GM19372 (cell line): ENCODE measurements at regions not wholly inside any gene's neighbourhood (a gene's known extent, or its start where the extent isn't known, plus 50 kb on each side); places are given as distances from the start of the nearest gene placed in this dataset.

Source experiments
- ATAC-seq: cut with Tn5 transposase; IDR thresholded peaks from one replicate; pipeline ENCODE4 v1.9.1; 2021; ENCODE audit warnings: mild to moderate bottlenecking, low read depth, moderate library complexity; ENCODE audit not compliant: unreplicated experiment

DNA sequence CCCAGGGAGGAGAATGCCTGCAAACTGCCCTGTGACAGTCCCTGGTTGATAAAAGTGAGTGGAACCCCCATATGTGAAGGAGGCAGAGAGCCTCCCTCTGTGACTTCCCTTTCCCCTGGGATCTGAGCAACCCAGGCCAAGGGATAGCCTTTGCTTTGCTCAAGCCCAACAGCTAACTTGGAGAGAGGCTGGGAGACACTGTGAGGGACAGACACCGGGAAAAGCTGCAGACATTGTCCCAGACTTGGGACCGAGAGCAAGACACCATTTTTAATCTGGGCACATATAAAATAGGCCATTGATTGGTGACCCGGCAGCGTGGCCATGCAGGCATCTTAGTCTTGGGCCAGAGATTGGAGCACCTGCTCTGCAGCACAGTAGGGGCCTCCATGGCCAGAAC lies 96.1 kb upstream of the SALL3 start:
- ATAC-seq: no peak

DNA sequence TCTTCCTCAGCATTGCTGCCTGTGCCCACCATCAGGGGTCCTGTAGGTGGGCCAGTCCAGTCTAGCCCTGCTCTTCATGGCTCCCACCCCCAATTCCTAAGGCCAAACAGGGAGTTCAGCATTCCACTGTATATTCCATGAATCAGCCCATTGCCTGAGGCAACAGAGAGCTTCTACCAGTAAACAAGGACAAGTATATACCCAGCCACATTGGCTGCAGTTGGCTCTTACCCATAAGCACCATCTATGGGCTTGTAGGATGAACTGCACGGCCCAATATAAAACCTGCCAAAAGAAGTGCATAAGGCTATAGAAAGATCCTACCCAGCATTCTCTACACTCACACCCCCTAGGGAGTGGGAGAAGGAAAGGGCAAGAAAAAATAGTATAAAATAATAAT lies 95.1 kb upstream of the SALL3 start:
- ATAC-seq: no peak

DNA sequence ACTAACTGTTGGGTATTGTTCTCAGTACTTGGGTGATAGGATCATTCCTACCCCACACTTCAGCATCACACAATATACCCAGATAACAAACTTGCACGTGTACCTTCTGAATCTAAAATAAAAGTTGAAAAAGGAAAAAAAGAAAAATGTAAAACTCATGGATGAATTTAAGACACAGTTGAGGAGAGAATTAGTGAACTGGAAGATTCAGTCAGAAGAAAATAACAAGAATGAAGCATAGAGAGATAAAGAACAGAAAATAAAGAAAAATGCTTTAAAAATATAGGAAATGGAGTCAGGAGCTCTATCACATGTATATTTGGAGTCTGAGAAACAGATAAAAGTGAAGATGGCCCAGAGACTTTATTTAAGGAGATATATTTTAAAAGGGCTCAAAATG lies 90.4 kb upstream of the SALL3 start:
- ATAC-seq: no peak

DNA sequence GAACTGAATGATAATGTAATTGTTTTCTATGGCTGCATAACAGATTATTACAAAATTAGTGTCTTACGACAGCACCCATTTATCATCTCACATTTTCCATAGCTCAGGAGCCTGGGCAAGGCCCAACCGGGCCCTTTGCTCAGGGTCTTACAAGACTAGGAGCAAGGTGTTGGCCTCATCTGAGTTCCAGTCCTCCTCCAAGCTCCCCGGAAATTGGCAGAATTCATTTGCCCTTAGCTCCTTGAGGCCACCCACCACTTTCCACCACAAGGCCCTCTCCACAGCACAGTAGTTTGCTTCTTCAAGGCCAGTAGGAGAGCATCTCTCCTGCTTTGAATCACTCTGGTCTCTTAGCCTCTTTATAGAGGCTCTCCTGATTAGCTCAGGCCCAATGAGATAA lies 89.2 kb upstream of the SALL3 start:
- no peak for ATAC-seq

DNA sequence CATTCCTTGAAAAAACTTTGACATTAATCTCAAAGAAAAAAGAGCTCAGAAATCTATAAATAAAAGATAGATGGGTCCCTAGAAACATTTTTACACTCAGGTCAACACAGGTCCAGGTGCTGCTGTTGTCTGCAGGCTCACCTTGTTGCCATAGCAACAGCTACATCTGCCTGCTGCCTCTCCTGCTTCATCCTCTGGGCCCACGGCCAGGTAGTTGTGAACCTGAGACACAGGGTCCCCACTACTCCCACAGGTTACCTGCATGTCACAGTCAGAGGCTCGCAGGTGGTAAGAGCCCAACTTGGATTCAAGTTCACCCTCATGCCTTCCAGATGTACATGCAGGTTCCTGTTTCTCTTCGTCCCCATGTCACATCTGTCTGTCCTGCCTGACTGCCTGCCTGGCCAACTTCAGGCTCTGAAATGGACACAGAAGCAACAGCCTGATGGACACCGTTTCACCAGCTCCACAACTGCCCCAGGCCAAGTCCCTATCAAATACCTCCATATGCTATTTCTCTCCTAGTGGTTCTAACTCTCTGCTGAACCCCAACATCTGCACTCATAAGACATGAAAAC lies 88.3 kb upstream of the SALL3 start:
- ATAC-seq: no peak

DNA sequence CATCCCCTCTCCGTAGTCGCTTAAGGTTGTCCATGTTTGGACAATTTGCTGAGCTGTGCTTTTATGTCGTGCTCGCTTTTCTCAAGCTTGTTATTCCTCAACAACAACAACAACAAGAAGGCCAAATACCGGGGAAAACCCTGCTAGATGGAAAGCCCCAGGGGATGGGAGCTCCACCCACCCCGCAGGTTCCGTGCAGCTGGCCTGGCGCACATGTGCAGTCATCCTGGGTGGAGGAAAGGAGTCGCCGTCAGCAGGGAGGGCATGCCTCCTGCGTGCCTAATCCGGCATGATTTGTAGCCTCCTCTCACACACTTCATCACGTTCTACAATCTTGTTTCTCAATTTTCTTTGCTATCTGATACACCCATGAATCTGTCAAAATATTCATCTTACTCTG lies 87.4 kb upstream of the SALL3 start:
- ATAC-seq: no peak

DNA sequence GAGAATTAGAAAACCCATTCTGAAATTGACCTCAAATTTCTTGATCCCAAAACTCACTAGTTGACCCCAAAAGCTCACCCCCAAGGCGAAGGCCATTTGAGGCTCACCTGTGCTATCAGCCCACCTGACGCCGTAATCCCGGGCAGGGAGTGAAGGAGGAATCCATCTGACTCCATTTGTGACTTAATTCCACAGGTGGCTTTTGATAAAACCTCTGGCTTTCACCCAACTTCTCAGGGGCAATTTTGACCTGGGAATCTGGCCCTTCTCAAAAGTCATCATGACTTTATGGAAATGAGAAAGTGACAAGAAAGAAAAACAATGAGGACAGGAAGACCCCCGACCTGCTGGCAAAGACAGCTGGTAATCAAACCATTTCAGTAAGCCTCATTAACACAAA lies 86.9 kb upstream of the SALL3 start:
- ATAC-seq: no peak

DNA sequence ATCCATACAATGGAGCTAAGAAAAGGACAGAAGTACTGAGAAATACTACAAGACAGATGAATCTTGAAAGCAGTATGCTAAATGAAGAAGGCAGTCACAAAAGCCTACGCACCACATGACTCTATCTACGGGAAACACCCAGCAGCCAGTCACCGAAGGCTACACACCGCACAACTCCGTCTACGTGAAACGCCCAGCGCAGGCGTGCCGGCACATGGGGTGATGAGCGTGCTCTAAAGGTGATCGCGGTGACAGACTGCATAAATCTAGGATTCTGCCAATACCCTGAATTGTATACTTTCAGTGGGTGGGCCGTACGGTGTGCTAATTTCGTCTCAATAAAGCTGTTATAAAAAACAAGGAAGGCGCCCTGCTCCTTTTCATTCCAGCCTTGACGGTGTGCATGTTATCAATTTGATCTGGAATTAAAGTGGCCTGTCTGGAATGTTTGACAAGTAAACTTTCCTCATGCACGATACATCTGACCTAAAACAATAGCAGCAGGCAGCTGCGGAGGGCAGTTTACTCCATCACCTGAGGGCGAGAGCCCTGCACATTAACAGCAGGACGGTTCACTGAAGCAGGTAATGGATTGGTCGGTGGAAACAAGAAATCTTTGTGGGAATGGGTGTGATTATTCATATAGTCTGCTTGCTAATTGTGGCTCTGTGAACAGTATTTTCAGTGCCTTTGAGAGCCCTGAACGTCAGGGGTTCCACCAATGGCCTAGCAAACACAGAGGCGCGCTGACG lies 86.2 kb upstream of the SALL3 start:
- ATAC-seq: no peak

DNA sequence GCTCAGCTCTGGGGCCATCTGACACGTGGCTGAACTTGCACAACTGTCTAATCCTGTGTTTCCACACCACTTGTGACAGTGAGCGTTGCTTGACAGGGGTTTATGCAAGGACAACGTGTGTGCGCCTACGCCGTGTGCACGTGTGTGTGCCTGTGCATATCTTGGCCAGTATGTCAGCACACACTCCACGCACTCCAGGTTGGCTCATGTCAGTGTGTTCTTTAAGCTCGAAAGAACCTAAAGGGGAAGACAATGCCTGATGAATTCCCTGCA lies 85.6 kb upstream of the SALL3 start:
- ATAC-seq: no peak

DNA sequence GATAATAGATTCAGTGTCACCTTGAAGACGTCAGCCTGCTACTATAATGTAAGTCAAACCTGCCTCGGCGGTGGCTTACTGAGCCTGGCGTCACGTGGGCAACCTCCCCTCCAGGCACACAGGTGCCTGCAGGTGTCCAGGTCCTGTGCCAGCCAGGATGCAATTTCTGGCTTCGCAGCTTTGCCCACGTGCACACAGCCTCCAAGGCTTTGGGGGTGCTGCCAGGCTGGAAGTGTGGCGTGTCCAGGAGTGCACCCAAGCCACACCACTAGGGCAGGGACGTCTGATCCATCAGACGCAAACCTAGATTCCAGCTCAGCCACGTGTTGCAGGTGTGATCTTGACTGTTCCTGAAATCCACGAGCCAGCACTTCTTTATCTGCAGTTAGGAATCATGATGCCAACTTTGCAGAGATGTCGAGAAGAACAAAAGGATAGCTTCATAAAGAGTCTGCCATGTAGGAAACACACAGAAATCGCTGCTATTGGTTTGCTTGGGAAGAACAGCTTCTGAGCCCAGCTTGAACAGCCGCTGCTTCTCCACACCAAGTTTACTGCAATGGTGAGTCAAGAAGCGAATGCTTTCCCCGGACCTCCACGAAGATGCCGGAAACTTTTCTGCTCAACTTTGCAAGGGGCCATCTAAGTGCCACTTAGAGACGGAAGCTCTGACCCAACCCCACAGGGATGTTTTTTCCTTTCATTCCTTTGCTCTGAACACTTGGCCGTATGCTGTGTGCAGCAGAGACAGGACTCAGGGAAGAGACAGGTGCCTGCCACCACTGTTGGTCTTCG lies 84.2 kb upstream of the SALL3 start:
- no peak for ATAC-seq

DNA sequence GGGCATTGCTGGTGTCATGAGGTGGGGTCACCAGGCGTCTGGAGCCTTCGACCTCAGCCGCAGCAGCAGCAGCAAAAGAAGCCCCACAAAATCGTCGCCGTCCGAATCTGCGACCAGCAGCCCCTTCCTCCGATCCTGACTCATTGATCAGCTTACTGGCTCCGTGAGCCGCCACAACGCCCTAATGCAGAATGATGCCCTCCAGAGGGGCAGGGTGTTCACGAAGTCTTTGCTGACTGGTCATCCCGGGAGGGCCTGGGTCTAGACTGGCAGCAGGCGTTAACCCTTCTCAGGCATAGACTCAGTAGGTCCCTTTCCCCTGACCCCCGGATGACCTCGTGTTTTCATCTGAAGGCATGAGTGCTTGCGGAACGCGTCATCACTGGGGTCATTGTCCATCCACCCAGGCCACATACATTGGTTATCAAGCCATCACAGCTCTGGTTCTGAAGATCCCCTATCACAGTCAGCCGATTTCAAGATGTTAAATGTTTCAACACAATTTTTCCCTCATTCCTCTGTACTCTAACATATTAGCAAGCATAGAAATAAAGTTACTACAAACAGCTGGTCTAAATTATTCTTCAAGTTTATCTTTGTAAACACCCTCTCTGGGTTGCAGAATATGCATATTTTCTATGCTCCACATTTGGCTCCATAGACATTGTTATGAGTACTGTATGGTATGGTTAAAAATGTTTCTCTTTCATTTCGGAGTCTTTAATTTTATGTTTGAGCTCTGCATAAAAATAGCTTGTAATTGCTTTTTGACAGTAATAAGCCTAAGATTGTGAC lies 83.3 kb upstream of the SALL3 start:
- no peak for ATAC-seq

DNA sequence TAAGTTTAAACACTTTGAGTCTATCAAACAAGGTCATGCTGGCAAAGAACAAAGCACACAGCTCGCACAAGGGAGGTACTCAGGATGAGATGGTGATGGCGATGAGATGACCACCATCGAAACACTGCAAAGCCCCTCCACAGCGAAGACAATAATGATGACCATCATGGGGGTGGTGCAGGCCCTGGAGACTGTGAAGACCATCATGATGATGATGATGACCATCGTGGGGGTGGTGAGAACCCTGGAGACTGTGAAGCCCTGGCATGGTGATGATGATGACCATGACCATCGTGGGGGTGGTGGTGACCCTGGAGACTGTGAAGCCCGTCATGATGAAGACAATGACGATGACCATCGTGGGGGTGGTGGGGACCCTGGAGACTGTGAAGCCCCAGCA lies 81.6 kb upstream of the SALL3 start:
- no peak for ATAC-seq

DNA sequence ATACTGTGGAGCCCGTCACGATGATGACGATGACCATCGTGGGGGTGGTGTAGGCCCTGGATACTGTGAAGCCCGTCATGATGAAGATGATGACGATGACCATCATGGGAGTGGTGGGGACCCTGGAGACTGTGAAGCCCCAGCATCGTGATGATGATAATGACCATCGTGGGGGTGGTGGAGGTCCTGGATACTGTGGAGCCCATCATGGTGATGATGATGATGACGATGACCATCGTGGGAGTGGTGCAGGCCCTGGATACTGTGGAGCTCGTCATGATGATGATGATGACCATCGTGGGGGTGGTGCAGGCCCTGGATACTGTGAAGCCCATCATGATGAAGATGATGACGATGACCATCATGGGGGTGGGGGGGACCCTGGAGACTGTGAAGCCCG lies 81.0 kb upstream of the SALL3 start:
- ATAC-seq: no peak

DNA sequence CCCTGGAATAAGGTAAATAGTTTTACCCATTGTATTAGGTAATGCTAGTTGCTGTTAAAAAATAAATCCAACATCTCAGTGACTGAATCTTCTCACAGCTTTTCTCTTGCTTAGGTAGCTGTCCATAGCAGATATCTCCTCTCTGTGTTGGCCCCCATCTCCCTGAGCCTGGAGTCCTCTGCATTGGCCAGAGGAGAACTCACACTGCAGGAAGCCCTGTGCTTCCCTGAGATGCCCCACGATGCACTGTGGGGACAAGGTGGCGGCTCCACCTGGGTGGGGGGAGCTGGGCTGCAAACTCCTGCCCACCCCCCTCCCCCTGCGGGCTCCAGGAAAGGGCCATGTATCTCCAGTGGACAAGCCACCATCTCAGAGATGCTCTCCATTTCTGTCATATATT lies 80.4 kb upstream of the SALL3 start:
- no peak for ATAC-seq

DNA sequence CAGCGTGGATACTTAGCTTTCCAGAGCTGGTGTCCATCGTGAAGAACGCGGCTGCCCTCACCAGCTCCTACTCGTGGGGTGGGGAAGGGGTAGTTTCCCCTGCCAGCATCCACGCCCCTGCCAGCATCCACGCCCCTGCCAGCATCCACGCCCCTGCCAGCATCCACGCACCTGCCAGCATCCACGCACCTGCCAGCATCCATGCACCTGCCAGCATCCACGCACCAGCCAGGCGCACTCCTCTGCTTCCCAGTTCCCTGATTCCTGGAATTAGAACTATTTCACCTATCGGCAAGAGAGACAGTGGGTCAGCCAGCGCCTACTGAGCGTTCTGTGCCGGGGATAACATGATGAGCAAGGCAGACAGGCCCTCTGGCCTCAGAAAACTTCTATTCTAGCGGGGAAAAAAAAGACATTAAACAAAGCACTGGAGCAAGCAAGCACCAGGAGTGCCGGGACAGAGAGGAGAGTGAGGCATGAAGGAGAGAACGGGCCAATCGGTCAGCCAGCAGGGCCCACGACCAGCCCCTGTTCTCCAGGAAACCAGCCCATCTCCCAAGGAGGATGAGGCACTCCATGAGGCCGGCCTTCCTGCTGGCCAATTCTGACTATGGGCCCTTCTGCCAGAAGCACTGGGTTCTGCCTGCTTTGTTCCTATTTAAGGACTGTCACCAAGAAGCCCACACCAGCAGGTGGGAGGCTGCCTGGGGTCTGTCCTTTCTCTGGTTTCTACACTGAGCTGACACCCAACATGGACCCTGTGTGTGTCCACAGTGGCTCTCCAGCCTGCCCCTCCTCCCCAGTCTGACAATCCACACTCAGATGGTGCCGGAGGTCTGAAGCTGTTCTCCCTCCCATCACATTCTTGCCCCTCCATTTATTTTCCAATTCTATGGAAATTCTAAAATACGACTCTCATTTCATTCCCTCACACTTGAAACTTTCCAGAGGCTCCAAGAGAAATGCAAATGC lies 78.4 kb upstream of the SALL3 start:
- no peak for ATAC-seq

DNA sequence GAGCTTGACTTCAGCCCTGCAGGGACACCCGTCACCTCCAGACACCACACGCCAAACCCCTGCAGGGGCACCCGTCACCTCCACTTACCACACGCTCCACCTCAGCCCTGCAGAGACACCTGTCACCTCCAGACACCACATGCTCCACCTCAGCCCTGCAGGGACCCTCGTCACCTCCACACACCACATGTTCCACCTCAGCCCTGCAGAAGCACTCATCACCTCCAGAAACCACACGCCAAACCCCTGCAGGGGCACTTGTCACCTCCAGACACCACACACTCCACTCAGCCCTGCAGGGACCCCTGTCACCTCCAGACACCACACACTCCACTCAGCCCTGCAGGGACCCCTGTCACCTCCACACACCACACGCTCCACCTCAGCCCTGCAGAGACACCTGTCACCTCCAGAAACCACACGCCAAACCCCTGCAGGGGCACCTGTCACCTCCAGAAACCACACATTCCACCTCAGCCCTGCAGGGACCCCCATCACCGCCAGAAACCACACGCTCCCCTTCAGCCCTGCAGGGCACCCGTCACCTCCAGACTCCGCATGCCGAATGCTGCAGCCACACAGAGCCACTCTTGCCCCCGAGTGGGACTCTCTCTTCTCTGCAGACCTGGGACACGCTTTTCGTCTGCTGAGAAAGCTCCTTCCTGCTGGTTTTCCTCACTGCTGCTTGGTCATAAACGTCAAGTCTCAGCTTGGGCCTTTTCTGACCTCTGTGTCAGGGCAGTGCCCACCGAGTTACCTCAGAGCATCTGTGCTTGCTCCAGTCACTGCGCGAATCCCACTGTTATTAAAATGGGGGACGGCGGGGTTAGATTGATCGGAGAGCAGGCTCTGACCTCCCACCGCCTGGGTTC lies 77.5 kb upstream of the SALL3 start:
- no peak for ATAC-seq

DNA sequence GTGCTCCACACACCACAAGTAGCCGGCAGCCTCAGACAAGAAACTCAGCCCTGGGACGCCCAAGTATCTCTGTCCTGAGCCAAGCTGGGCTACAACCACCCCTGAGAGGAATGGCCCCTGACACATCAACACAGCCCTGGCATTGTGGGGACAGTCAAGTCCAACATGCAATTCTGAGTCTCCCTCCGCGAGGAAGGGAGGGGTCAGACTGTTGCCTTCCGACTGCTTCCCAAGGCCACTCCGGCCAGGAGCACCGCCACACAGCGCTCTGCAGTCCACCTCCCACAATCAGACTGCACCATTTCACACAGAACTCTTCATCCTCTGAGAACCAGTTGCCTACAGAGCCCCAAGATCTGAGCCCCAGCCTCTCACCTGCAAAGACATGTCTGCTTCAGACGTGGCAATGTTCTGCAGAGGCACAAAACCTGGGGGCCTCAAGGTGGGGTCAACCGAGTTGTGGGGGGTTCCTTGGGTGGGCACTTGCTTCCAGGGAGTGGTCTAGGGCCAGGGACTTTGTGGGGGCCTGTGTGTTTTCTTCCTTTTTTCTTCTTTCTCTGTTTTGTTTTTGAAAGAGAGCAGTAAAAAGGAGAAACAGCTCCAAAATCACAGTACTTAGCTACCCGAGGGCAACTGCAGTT lies 76.7 kb upstream of the SALL3 start:
- ATAC-seq: no peak

DNA sequence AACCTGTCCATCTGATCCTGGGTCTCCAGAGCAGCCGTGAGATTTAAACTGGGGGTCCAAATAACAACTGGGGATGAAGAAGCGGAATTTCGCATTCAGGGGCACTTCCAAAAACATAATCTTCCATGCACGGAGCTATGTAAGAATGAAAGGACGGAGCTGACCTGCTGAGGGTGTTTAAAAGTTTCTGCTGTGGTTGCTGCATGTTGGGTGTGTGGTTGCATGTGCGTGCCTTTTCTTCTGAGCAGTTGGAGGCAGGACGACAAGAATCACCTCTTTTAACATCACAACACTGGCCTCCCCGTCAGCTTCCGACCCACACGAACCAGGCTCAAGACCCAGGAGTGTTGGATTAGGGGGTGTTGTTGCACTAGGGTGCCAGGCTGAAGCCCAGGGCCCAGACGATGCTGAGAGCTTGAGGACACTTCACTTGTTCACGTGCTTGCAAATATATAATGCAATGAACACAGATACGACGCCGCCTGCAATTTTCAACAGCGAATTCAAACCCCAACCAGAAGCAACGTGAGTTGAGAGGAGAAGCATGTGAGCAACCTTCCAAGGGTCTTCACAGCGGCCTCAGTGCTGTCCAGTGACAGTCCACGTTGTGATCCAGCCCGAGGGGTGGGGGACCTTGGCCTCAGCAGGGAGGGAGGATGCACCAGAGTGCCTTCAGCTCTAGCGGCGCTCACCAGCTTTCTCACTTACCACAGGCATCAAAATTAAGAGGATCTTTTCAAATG lies 76.0 kb upstream of the SALL3 start:
- ATAC-seq: no peak
